NOMO-1 treated with dmso at 0.1 percent for 144 hours (cell line): ENCODE measurements at regions not wholly inside any gene's neighbourhood (a gene's known extent, or its start where the extent isn't known, plus 50 kb on each side); places are given as distances from the start of the nearest gene placed in this dataset.

ENCODE experiments used
- DNase-seq: peaks from one replicate; lab custom pipeline; 2025; ENCODE audit not compliant: unreplicated experiment; lab: John Stamatoyannopoulos, UW

- no peak for DNase-seq
Measured at GRCh38 chr4:32748498-32748897, 2028.3 kb downstream of the PCDH7 start.

- DNase-seq = no peak
Measured at GRCh38 chr4:32752962-32753361, 2032.8 kb downstream of the PCDH7 start.

- no peak for DNase-seq
Measured at GRCh38 chr4:32768664-32769389, 2048.7 kb downstream of the PCDH7 start.

- no peak for DNase-seq
Measured at GRCh38 chr4:32771491-32771890, 2051.3 kb downstream of the PCDH7 start.

- peak; percentile 17 for DNase-seq
Measured at GRCh38 chr4:32775049-32775448, 2054.9 kb downstream of the PCDH7 start.

- no peak for DNase-seq
Measured at GRCh38 chr4:32776435-32777203, 2056.4 kb downstream of the PCDH7 start.

- DNase-seq = no peak
Measured at GRCh38 chr4:32778025-32778424, 2057.9 kb downstream of the PCDH7 start.

- DNase-seq = no peak
Measured at GRCh38 chr4:32778938-32779337, 2058.8 kb downstream of the PCDH7 start.

GRCh38 chr4:32789026-32789608, 2068.9 kb downstream of the PCDH7 start:
- no peak for DNase-seq

GRCh38 chr4:32790803-32791202, 2070.6 kb downstream of the PCDH7 start:
- no peak for DNase-seq

GRCh38 chr4:32798471-32799159, 2078.4 kb downstream of the PCDH7 start:
- DNase-seq = no peak

- no peak for DNase-seq
Measured at GRCh38 chr4:32824336-32824735, 2104.2 kb downstream of the PCDH7 start.

GRCh38 chr4:32826169-32826568, 2106.0 kb downstream of the PCDH7 start:
- DNase-seq = no peak

GRCh38 chr4:32830160-32830559, 2110.0 kb downstream of the PCDH7 start:
- no peak for DNase-seq

GRCh38 chr4:32831104-32831503, 2110.9 kb downstream of the PCDH7 start:
- no peak for DNase-seq

- DNase-seq = no peak
Measured at GRCh38 chr4:32840461-32841189, 2120.5 kb downstream of the PCDH7 start.

- DNase-seq = no peak
Measured at GRCh38 chr4:32841217-32841616, 2121.0 kb downstream of the PCDH7 start.

GRCh38 chr4:32847461-32847860, 2127.3 kb downstream of the PCDH7 start:
- DNase-seq = no peak

GRCh38 chr4:32855622-32856021, 2135.5 kb downstream of the PCDH7 start:
- no peak for DNase-seq

GRCh38 chr4:32858361-32858760, 2138.2 kb downstream of the PCDH7 start:
- no peak for DNase-seq

GRCh38 chr4:32858971-32859370, 2138.8 kb downstream of the PCDH7 start:
- no peak for DNase-seq
